Tibial artery (tissue), 4 donors: ENCODE measurements at regions not wholly inside any gene's neighbourhood (a gene's known extent, or its start where the extent isn't known, plus 50 kb on each side); places are given as distances from the start of the nearest gene placed in this dataset.
A peak's percentile ranks its signal among the peaks of the same experiment; 100 is the strongest.
"Not testable (repeated sequence)": the region's sequence is repeated elsewhere in the genome, so short reads cannot be mapped to it uniquely, and the experiment has no call there.

ENCODE experiments used
- DNase-seq, 2 donors: peaks; one replicate each; pipeline ENCODE4 v3.0.0-alpha.2; 2019
- H3K27ac ChIP-seq, 2 donors: fragments of 200-600 bp; sonication (generic) in 1 of 2; 1 replicate in 1 of 2; 2 replicates in 1 of 2; pipeline ENCODE4 v1.5.1; 2018 to 2019; ENCODE audit warnings: mild to moderate bottlenecking in 1 of 2
- H3K27me3 ChIP-seq, 2 donors: fragments of 200-600 bp; sonication (generic) in 1 of 2; one replicate each; pipeline versions ENCODE4 v1.5.1 to v1.6.0; 2016 to 2019
- H3K36me3 ChIP-seq, 3 donors: fragments of 200-600 bp; sonication (generic) in 2 of 3; one replicate each; pipeline ENCODE4 v1.5.1; 2016 to 2019; ENCODE audit warnings: mild to moderate bottlenecking in 2 of 3
- H3K4me1 ChIP-seq, 4 donors: fragments of 200-600 bp; sonication (generic) in 2 of 4; 1 replicate in 3 of 4; 2 replicates in 1 of 4; pipeline ENCODE4 v1.5.1; 2016 to 2019
- H3K4me3 ChIP-seq, 2 donors: fragments of 200-600 bp; sonication (generic) in 1 of 2; 1 replicate in 1 of 2; 2 replicates in 1 of 2; pipeline ENCODE4 v1.5.1; 2018 to 2019; ENCODE audit warnings: mild to moderate bottlenecking in 2 of 2
- H3K9me3 ChIP-seq, 3 donors: fragments of 200-600 bp; sonication (generic) in 1 of 3; one replicate each; pipeline ENCODE4 v1.5.1; 2016 to 2019
- CTCF ChIP-seq, 2 experiments: fragments of 200-600 bp in 1 of 2; fragments of 450-650 bp in 1 of 2; IDR thresholded peaks; one replicate each; pipeline ENCODE4 v1.5.1; 2017 to 2019; ENCODE audit warnings: antibody characterized with exemption in 2 of 2, mild to moderate bottlenecking in 1 of 2, moderate library complexity in 1 of 2
- intact Hi-C: fragments of 100-400 bp; cut with DNase I; formaldehyde crosslinking; loops from one replicate; pipeline ENCODE4 v1.15.0; 2023; ENCODE audit warnings: low total_unique reads

GRCh38 chr5:15105799-15106393 lies 234.3 kb upstream of the ANKH start:
- TF ChIP-seq CTCF (IDR thresholded peaks at IDR 0.05): peak; percentile 65 to 80
- peak in 1 of 2 donors; percentile 64 for DNase-seq
- H3K4me3 ChIP-seq: no peak overlapping the region
- H3K9me3 ChIP-seq: peaks cover 0 to 6% (median 0%) of the 10 kb centered on the region in 3 donors
- intact Hi-C loops: no loop called here
- H3K27me3 ChIP-seq: no peaks in the 10 kb centered on the region
- no peaks in the 10 kb centered on the region for H3K36me3 ChIP-seq
- no peak overlapping the region for H3K27ac ChIP-seq
- H3K4me1 ChIP-seq: no peaks in the 10 kb centered on the region

DNA sequence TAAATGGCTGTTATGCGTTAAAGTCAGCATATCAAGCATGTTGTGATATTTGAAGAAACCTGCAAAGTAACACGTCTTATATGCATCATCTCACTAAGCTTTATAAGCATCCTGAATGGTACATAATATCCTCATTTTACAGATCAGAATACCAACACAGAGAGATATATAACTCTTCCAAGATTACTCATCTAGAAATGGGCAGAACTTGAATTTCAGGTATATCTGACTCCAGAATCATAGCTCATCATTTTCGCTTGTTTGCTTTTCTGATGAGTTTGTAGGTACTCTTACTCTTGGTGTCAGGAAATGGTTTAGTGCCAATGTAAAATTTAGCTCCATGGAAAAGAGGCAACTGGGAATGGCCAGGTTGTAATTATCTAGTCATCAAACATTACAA lies 232.3 kb upstream of the ANKH start:
- intact Hi-C loops: no loop called here
- no peak for TF ChIP-seq CTCF (IDR thresholded peaks at IDR 0.05)
- no peaks in the 10 kb centered on the region for H3K27me3 ChIP-seq

GRCh38 chr5:15103130-15103529 lies 231.6 kb upstream of the ANKH start:
- Histone ChIP-seq H3K9me3 (peaks cover 0 to 6% (median 0%) of the 10 kb centered on the region in 3 donors), H3K4me3 (no peak overlapping the region), H3K4me1 (no peaks in the 10 kb centered on the region), H3K36me3 (no peaks in the 10 kb centered on the region), H3K27ac (no peak overlapping the region), H3K27me3 (no peaks in the 10 kb centered on the region)
- DNase-seq: no peak
- intact Hi-C loops: no loop called here
- no peak for TF ChIP-seq CTCF (IDR thresholded peaks at IDR 0.05)

More for the DNA sequence above, 232.3 kb upstream of the ANKH start:
- Histone ChIP-seq H3K9me3 (peaks cover 0 to 6% (median 0%) of the 10 kb centered on the region in 3 donors), H3K4me1 (no peaks in the 10 kb centered on the region), H3K36me3 (no peaks in the 10 kb centered on the region), H3K4me3 (no peak overlapping the region), H3K27ac (no peak overlapping the region)
- DNase-seq: no peak

DNA sequence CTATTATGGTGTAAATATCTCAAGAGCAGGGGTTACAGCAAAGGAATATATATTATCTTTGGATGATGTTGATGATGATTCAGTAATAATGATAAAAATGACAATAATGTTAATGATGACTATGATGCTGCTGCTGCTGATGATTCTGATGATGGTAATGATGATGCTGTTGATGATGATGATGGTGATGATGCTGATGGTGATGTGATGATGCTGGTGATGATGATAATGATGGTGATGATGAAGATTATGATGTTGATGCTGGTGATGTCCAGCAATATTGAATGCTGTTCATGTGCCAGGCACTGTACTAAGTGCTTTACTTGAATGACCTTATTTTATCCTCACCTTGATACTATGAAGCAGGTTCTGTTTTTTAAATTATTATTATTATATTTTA lies 226.0 kb upstream of the ANKH start:
- Histone ChIP-seq H3K27ac (no peak overlapping the region), H3K4me1 (no peaks in the 10 kb centered on the region), H3K9me3 (peaks cover 0 to 6% (median 0%) of the 10 kb centered on the region in 3 donors), H3K36me3 (no peaks in the 10 kb centered on the region), H3K27me3 (no peaks in the 10 kb centered on the region), H3K4me3 (no peak overlapping the region)
- no peak for DNase-seq
- intact Hi-C loops: no loop called here
- TF ChIP-seq CTCF (IDR thresholded peaks at IDR 0.05): no peak

DNA sequence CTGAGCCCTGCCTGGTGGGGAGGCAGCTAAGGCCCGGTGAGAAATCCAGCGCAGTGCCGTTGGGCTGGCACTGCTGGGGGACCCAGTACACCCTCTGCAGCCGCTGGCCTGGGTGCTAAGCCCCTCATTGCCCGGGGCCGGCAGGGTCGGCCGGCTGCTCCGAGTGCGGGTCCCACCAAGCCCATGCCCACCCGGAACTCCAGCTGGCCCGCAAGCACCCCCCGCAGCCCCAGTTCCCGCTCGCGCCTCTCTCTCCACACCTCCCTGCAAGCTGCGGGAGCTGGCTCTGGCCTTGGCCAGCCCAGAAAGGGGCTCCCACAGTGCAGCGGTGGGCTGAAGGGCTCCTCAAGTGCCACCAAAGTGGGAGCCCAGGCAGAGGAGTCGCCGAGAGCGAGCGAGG lies 225.1 kb upstream of the ANKH start:
- intact Hi-C loops, H3K4me1 ChIP-seq, H3K27ac ChIP-seq, DNase-seq, H3K36me3 ChIP-seq, H3K27me3 ChIP-seq, H3K9me3 ChIP-seq, H3K4me3 ChIP-seq: not testable (repeated sequence)

DNA sequence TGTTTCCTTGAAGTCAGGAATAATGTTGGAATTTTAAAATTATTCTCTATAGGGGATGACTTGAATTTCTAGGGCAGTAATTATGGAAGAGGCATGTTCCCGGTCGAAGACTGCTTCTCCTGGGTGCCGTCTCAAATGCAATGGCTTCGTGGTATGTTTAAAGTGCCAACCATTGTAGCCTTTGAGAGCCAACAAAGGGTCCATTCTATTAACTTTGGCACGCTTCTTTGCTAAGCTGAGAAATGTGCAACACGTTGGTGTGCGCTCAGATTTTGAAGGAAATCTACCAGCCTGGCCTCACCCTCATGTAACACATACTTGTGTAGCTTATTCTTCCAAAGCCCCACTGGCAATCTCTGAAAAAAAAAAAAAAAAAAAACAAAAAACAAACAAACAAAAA lies 221.2 kb upstream of the ANKH start:
- Histone ChIP-seq H3K9me3 (no peaks in the 10 kb centered on the region), H3K4me1 (no peaks in the 10 kb centered on the region), H3K27me3 (no peaks in the 10 kb centered on the region), H3K27ac (no peak overlapping the region), H3K4me3 (no peak overlapping the region), H3K36me3 (no peaks in the 10 kb centered on the region)
- no peak for TF ChIP-seq CTCF (IDR thresholded peaks at IDR 0.05)
- no peak for DNase-seq
- intact Hi-C loops: no loop called here
